ENCODE measurements at regions not wholly inside any gene's neighbourhood (a gene's known extent, or its start where the extent isn't known, plus 50 kb on each side); places are given as distances from the start of the nearest gene placed in this dataset.
"Not testable (repeated sequence)": the region's sequence is repeated elsewhere in the genome, so short reads cannot be mapped to it uniquely, and the experiment has no call there.

DNA sequence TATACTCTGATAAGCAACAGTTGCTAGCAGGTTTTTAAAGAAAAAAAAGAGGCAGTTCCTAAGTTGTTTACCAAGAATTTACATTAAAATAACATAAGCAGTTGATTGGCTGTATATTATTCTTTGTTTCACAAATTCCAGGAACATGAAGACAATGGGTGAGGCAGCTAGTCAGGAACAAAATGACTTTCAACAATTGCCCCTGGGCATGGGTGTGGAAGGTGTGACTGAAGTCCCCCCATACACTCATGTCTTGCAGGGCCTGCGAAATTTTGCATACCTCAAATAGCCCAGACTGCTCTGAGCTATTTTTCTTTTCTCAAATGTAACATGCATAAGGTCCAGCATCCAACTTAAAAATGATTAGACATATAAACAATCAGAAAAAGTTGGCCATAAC lies 267.2 kb upstream of the DIO3 start:
- no peak for DNase-seq

DNA sequence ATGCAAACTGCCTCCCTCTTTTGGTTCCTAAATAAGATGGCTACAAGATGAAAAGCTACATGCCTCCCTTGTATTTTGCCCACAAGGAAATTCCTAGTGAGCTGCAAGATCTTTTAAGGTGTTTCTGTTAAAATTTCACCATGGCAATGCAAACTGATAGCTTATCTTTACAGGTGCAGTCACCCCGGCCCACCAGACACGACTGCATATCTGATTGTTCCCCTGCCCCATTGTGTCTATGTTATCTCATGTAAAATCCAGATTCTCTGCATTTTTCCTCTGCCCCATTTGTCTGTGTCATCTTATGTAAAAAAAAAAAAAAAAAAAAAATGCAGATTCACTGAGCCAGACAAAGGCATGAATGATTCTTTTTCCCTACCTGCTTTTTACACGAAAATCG lies 261.5 kb upstream of the DIO3 start:
- DNase-seq, result not testable (repeated sequence)

DNA sequence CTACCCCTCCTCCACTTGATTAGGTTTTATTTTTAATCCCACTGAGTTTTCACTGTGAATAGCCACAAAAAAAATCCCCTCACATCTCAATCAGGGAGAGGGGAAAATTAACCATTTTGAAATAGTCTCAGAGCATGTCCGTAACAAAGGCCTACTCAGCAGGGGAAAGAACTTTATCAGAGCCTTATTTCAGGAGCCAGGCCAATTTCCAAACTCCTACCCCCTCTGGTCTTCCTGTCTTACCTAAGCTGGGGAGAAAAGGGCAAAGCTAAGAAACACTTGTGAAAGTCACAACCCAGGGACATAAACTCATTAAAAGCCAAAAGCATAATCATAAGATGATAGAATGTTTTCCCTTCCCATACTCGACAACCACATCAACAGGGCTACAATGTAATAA lies 260.3 kb upstream of the DIO3 start:
- DNase-seq, result no peak

DNA sequence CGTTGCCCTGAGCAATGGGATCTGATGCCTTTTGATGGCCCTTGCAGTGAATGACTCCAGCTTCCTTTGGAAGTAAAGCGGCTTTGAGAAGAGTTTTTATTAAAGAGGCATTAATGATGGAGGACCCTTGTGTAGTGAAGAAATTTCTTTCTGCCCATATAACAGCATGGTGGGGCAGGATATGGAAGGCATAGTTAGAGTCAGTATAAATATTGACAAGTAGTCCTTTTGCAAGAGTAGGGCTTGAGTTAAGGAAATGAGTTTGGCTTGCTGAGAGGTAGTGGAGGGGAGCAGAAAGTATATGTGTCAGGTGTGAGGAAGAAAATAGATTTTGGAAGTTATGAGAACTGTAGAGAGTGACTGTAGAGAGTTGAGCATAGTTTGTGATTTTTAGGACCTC lies 254.1 kb upstream of the DIO3 start:
- not testable (repeated sequence) for DNase-seq

DNA sequence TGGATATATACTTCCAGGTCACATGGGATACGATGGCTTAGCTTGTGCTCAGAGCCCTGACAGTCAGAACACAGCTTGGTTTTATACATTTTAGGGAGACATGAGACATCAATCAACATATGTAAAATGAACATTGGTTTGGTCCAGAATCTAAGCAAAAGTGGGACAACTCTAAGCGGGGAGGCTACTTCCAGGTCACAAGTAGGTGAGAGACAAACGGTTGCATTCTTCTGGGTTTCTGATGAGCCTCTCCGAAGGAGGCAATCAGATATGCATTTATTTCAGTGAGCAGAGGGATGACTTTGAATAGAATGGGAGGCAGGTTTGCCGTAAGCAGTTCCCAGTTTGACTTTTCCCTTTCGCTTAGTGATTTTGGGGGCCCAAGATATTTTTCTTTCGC lies 250.1 kb upstream of the DIO3 start:
- DNase-seq, result not testable (repeated sequence)

DNA sequence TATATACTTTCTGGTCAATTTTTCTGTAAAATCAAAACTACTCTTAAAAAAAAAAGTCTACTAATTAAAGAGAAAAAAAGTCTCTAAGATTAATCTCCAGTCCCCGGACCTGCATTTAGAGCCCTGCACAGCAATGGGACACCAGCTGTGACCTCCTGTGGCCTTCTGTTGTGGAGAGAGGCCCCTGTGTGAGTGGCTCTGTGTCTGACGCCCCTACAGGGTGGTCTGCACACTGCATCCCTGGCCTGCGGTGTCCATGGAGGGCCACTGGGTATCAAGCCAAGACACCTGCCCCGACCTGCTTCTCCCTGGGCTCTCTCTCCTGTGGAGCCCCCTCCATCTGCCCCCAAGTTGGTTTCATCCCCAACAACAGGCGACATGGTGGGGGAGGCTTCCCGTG lies 248.0 kb upstream of the DIO3 start:
- no peak for DNase-seq

DNA sequence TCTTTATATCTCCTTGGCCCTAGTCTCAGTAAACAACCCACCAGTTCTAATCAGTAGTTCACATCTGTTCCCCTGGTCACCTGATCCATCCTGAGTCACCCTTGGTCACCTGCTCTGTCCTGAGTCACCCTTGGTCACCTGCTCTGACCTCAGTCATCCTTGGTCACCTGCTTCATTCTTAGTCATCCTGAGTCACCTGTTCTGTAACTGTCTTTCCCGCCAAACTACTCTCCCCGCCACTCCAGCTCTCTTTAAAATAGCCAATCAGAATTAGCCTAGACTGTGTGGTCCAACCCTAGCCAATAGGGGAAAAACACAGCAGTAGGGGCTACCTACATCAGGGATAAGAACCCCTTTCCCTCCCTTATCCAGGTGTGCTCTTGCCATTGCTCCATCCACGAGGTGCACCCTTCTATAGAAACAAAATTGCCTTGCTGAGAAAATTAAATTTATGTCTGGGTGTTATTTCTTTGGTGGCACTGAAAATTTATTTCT lies 245.4 kb upstream of the DIO3 start:
- no peak for DNase-seq

DNA sequence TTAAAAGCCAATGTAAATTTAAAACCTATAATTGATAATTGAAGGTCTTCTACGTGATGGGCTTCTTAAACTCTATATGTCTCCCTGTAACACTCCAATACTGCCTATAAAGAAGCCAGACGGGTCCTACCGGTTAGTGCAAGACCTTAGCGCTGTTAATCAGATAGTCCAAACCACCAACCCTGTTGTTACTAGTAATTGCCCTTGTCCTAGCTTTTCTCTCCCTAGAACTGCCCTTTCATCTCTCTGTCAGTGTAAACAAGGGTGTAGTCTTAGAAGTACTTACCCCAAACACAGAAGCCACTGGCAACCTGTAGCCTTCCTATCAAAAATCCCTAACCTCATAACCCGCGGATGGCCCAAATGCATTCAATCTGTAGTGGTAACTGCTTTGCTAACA lies 243.0 kb upstream of the DIO3 start:
- DNase-seq, result no peak

DNA sequence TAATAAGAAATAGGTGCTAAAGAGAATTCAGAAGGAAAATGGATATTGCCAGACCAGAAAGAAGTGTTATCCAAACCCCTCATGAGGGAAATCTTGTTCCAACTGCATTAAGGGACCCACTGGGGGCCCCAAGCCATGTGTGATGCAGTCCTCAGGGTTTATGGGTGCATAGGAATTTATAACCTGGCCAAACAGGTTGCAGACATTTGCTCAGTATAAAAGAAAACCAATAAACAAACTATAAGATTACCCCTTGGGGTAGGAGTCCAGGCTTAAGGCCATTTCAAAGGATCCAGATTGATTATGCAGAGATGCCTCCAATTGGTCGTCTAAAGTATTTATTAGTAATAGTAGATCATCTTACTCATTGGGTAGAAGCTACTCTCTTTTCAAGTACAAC lies 240.9 kb upstream of the DIO3 start:
- DNase-seq, result no peak

DNA sequence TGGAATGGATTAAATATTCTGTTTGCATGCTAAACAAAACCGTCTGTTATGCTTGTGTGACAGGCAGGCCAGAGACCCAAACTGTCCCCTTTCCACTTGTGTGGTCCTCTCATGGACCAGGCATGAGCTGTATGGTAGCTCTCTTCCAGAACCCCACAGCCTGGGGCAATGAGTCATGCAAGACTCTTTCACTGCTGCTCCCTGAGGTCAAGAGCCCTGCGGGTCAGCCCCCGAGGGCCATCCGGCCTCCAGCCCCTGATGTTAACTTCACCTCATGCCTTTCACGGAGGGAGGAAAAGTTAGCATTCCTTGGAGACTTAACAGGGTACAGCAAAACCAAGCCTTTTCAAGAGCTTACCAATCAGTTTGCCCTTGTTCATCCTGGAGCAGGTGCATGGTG lies 239.1 kb upstream of the DIO3 start:
- no peak for DNase-seq

DNA sequence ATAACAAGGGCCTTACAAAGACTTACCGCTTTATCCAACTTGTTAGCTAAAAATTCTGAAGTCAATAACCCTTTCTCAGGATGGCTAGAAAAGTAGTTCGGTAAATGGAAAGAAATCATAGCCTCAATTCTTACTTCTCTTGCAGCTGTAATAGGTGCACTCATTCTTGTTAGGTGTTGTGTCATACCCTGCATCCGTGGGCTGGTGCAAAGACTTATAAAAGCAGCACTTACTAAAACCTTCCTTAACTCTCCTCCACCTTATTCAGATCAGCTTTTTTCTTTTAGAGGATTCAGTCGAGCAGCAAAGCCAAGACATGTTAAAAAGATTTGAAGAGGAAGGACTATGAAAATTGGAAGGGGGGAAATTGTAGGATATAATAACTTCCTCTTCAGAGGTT lies 238.2 kb upstream of the DIO3 start:
- DNase-seq, result no peak

DNA sequence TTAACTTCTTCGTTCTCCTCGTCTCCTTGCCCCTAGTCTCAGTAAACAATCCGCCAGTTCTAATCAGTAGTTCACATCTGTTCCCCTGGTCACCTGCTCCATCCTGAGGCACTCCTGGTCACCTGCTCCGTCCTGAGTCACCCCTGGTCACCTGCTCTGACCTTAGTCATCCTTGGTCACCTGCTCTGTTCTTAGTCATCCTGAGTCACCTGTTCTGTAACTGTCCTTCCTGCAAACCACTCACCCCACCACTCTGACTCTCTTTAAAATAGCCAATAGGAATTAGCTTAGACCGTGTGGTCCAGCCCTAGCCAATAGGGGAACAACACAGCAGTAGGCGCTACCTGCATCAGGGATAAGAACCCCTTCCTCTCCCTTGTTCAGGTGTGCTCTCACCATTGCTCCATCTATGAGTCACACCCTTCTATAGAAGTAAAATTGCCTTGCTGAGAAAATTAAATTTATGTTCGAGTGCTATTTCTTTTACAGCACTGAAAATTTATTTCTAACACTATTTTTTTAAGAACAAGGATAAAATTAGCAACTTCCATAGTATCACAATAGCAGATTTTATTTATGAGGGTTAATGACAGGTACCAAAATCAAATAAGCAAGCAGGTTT lies 237.6 kb upstream of the DIO3 start:
- DNase-seq, result not testable (repeated sequence)

DNA sequence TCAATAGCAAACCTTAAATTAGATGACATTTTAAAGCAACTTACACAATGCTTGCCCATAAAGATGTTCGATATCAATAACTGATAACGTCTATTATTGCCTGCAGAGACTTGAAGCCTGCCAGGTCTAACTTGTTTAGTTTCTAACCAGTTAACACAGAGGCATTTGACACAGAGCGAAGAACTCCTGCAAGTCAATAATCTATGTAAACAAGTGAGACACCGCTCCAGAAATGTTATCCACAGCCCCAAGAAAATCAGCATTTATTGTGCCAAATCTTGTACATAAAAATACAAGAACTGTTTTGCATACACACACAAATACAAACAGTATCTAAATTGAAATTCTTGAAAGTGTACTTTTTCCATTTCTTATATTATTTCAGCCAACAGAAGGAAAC lies 236.0 kb upstream of the DIO3 start:
- no peak for DNase-seq

DNA sequence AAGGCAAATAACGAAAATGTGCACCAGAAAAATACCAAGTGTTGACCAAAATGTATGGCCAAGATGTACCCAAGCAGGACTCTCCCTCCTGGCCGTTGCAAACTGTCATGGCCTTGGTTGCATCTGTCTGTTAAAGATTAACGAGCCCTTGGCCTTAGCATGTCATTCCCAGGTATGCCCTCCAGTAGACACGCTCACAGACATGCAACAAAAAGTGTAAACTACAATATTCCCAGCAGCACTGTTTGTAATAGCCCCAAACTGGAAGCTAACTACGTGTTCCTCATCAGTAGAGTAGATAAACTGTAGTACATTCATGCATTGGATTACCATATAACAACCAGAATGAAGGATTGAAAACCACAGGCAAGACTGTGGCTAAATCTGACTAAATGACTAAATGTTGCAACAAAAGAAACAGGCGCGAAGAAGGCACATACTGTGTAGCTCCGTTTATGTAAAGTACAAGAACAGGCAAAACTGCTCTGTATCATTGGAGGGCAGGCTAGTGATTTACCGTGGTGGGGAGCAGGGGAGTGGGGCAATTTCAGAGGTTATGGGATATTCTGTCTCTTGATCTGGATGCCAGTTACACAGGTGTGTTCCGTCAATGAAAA lies 232.8 kb upstream of the DIO3 start:
- DNase-seq, result no peak

DNA sequence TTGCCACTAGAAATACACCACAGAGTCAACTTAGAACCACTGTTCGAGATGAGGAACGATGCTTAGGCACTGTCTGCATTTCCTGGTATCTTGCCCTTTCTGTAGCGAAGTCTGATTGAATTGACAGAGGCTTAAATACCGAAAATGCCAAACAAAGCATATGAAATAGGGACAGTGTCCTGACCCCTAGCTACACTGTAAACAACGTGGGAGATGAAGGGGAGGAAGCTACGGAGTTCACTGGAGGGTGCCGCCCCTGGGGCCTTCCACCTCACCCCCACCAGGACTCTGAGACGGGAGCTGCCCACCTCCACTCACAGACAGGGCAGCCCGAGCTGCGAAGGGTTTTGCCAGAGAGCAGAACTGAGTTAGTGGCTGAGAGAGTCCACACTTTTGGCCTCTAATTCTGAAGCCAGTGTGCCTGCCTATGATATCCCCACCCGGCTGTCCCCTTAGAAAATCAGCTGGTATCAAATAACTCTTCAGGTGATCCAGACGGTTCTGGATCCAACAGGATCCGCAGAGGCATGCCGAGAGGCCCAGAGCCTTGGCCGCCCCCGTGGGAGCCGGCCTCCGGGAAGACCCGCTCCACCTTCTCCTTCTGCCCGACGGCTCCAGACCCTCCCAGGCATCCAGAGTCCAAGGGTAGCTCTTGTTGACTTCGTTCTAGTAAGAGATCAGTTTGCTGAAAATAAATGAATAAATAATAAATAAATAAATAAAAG lies 230.7 kb upstream of the DIO3 start:
- DNase-seq, result no peak

DNA sequence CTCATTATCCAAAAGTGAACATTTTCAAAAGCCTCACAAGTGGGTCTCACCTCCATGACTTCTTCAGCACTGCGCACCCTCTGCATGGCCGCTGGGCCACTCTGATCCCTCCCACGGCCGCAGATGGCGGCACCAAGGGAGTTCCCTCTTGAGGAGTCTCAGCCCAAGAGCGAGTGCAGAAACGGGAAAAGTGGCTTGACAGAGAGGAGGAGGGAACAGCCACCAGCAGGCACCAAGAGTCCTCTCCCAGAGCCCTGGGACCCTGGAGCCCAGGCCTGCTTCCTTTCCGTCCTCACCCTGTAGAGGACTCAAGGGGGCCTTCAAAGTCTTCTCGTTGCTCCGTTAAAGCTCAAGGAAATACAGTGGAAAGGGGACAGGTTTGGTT lies 230.2 kb upstream of the DIO3 start:
- no peak for DNase-seq

DNA sequence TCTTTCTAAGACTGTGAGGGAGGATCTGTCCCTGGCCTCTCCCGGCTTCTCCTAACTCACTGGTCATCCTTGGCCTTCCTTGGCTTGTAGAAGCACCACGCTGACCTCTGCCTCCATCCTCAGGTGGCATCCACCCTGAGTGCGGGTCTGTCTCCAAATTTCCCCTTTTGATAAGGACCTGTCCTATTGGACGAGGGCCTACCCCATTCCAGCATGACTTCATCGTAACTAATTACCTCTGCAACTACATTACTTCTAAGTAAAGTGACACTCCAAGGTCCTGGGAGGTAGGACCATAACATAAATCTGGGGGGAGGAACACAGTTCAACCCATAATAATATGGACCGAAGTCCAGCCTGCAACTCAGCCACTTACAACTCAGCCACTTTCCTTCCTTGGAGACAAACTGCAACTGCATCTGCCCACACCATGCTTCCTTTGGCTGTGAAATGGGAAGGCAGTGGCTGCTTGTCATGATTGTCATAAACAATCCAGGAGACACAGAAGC lies 229.6 kb upstream of the DIO3 start:
- DNase-seq, result no peak

DNA sequence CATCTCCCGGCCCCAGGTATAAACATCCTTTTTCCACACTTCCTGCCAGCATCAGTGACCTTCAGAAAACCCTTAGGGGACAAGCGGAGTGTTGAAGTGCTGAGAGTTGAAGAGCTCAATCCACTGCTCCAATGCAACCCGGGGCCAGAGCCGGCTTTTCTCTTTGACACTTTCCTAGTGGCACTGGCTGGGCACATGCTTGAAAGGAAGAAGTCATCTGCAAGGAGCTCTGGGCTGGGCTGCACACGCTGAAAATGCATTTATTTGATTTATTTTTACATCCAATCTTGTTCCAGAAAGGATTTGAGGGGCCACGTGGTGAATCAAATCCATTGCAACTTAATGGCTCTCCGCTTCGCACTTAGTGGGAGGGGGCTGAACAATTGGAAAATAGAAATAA lies 229.0 kb upstream of the DIO3 start:
- no peak for DNase-seq

DNA sequence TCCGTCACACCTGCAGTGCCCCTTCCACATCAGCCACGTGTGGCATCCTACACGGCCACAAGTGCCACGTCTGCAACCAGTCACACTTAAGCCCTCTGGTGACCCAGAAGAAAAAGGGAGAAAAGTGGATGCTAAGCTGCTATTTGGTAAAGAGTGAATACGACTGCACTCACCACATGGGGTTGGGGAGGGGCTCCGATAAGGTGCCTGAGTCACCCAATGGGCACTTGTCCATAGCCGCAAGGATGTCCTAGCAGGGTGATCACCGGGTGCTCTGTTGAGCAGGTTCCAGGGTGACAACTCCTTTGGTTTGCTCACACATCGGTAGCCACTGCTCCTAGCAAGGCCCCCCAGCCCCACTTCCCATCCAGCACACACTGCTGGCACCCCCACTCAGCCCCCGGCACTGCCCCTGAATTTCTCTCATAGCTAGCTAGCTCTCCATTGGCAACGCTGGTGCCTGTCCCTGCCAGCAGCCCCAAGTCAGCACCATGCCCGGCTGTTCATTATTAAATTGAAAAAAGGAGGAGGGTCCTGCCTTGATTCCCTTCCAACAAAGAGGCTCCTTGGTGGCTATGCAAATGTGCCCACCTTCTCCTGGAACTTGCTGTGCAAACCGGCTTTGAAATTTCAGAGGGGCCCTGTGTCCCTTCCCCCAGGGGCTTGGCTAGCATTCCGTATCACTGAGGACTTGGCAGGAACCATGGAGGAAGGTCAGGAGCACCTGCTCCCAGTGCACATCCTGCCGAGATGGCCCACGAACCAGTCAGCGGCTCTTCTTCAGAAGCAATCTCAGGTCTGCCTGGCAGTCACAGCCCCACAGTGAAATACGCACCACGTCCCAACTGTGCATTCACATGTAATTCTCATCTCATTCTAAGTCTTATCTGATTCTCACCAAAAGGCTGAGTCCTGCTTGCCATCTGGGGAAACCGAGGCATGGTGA lies 227.7 kb upstream of the DIO3 start:
- DNase-seq, result no peak

DNA sequence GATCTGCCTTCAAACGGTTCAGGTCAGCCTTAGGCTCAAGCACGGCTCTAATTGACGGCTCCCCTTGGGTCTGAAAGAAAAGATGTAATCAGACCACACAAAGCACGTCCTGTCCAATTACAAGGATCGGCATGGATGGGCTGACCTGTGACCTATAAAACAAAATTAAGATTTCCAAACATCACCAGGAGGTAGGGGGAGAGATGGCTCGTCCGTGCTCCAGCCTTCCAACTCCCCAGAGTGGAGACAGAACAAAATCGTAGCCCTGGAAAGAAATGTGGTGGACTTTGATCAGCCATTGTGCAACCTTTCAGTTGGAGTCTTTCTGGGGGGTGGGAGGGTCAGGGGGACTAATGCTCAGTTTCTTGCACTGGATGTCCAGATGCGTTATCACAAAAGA lies 226.6 kb upstream of the DIO3 start:
- DNase-seq, result no peak

DNA sequence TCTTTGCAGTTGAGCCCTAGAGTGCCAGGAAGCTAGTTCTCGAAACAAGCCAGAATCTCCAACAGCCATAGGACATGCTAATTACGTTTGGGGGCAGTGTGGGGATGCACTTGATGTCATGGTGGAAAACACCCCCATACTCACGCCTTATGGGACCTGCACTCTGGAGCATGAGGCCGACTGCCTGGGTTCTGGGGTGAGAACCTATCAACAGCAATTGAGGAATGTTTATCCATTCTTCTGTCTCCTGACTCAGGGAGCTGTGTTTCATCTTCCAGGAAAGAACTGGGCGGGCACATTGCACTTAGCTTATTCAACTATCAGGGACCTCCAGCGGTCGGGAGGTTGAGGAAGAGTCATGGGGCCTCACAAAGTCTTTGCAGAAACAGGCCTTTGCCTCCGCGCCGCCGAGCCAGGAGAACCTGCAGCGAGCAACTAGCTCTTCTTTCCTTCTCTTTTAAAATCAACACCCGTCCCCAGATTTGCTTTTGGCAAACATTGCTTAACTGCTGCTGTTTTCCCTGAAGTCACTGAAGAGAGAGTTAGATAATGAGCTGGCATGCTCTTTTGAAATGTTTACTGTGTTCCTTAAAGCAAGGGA lies 226.1 kb upstream of the DIO3 start:
- DNase-seq, result no peak

DNA sequence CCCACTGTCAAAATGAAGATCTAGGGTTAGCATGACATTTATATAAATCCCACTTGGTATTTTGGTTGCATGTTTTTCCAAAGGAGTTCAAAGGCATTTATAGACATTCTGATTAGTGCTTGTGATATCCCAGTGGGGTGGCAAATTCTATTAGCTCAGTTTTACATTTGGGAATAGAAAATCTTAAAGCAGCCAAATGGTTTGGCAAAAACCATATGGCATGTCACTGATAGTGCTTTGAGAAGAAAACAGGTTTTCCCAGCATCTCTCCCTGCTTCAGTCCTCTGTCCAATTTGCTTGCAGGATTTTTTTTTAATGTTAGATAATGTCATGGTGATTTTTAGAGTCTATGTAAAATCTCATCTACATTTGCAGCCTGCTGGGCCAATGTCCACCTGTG lies 225.1 kb upstream of the DIO3 start:
- no peak for DNase-seq

DNA sequence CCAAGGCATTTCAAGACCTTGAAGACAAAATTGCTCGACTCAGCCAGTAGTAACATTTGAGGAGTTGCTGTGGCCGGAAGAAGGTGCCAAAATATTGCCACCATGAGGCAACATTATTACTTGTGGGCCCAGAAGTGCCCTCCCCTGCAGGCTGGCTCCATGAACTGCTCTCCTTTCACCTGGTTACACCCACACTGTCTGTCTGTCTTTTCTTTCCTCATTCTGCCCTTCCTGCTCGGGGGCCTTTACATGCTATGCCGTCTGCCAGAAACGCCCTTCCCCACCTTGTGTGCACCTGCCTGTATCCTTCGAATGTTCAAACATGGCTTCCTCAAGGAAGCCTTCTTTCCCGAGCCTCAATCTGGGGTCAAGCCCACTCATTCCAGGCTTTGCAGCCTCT lies 224.2 kb upstream of the DIO3 start:
- no peak for DNase-seq

Measured in activated CD4-positive, alpha-beta T cell treated with anti-CD3 and anti-CD28 coated beads, Interleukin-2, amount 50 U/mL, for 1 hour (primary cell).